HG03342 (cell line): ENCODE measurements at regions not wholly inside any gene's neighbourhood (a gene's known extent, or its start where the extent isn't known, plus 50 kb on each side); places are given as distances from the start of the nearest gene placed in this dataset.

ENCODE experiments used
- ATAC-seq: cut with Tn5 transposase; IDR thresholded peaks from one replicate; pipeline ENCODE4 v1.9.1; 2021; ENCODE audit warnings: mild to moderate bottlenecking, moderate library complexity; ENCODE audit not compliant: unreplicated experiment

DNA sequence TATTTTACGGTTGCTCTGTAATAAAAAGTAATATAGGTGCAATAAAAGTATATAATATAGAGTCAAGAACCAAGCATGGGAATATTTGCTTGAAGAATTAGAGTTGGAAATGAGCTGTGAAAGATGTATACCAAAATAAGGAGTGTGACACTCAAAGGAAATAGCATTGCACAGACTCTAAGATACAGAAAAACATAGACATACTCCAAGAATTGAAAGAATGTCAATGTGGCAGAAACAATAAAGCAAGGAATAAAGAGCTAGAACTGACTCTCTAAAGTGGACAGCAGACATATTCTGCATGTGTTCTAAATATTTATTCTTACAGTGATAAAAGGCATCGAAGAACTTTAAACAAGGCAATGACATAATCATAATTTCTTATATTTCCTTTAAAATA lies 561.1 kb upstream of the SETBP1 start:
- no peak for ATAC-seq

- ATAC-seq: no peak
Measured at GRCh38 chr18:44123743-44124142, 556.9 kb upstream of the SETBP1 start.

DNA sequence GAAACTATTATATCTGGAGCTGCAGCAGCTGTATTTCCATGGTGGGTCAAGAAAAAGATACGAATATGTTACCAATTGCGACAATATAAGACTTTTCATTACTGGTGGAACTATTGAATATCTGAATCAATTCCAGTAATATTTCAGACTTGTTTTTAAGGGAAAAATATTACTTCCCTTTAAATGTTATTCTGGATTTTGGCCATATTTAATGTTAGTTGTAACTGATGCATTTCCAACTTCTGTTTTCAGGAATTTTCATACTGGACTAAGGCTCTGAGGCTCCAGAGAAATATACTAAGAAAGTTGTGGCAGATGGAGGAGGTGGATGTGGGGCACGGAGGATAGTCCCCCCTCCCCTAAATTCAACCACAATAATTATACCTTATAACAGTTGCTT lies 555.2 kb upstream of the SETBP1 start:
- no peak for ATAC-seq

DNA sequence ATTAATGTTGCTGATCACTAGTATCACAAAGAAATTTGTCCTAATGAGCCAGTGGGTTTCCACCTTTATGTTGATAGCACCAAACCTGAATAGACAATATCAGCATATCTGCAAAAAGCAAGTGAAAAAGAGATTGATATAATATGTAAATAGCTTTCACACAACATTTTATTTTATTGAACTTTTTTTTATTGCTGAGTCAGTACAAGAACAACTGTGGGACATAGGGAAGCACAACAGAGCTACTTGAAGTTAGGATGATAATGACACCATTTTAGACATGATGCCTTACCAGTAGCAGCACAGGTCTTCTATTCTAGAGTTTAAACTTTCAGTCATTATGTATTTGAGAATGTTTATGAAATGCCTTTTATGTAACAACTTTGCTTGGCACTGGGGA lies 554.1 kb upstream of the SETBP1 start:
- no peak for ATAC-seq

DNA sequence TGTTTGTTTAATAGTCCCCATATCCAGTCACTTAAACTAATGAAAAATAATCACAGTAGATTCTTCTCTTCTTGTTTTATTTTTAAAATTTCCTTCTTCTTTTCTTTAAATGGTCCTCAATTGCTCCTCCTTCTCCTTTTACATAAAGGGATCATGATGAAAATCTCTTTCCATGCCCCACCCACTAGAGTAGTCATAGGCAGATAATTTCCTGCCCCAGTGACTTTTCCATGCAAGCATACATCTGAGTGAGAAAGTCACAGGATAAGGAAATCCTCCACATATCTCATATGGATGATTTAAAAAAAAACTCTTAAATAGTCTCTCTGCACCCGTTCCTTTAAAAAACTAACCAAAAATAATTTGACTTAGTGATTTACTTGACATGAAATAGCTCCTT lies 552.3 kb upstream of the SETBP1 start:
- no peak for ATAC-seq

DNA sequence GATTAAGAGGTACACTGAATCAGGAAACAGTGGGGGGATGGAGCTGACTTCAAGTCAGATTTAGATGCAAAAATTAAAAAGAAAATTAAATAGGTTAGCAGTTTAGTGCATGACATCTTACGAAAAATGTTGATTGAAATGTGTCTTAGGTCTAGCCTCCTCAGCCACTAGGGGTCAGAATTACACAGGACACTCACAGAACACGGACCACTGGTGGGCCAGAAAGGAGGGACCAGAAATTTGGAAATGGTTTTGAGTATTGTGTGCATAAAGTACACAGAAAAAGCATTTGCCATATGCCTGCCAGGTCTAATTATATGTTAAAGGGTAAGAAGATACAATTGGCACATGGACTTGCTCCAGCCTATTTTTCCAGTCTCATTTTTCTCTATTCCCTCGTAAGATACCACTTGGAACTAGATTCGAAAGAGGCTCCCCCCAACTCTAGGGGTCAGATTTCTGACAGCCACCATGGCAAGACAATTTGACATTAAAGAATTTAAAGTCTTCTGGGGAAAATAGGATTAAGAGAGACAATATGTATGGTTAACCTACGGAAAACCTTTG lies 550.2 kb upstream of the SETBP1 start:
- ATAC-seq: no peak

- ATAC-seq: no peak
Measured at GRCh38 chr18:44133483-44133882, 547.2 kb upstream of the SETBP1 start.

- no peak for ATAC-seq
Measured at GRCh38 chr18:44134447-44134846, 546.2 kb upstream of the SETBP1 start.

DNA sequence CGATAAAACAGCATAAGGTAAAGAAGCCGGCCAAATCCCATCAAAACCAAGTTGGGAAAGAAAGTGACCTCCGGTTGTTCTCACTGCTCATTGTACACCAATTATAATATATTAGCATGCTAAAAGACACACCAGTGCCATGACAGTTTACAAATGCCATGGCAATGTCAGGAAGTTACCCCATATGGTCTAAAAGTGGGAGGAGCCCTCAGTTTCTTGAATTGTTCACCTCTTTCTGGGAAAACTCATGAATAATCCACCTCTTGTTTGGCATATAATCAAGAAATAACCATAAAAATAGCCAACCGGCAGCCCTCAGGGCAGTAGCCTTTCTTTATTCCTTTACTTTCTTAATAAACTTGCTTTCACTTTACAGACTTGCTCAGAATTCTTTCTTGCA lies 544.9 kb upstream of the SETBP1 start:
- no peak for ATAC-seq

- no peak for ATAC-seq
Measured at GRCh38 chr18:44136326-44136725, 544.4 kb upstream of the SETBP1 start.

GRCh38 chr18:44143072-44143471 lies 537.6 kb upstream of the SETBP1 start:
- no peak for ATAC-seq

DNA sequence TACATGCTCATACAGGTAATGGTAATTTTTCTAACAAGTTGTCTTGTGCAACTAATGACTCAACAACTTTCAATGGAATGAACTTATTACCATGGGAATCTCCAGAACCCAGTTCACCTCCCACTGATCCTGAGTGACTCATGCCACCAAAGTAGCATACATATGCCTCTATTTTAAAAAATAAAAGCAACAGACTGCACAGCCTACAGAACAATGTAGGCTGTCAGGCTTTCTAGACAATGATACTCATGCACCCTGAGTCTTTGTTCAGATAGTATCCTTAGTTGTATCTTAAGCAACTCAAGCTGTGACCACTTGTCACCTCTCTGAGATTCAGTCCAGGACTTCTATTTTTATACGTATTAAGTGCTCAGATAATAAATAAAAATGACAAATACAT lies 531.0 kb upstream of the SETBP1 start:
- ATAC-seq: no peak

- ATAC-seq: no peak
Measured at GRCh38 chr18:44153981-44154380, 526.7 kb upstream of the SETBP1 start.

DNA sequence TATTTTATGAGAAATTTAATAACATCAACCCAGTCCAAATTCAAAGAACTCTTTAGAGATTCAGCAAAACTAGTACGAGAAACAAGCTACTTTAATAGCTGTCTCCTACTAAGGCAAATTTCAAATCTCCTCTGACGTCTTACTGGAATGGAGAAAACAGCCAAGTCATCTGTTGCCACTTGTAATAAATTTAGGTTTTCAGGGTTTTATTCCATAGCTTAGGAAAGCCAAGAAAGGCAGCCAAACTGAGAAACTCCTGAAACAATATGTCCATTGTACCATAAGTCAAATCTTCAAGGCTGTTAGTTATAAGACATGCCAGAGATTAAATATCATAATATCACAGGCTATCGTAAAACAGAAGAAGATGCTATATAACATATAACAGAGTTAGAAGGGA lies 524.6 kb upstream of the SETBP1 start:
- no peak for ATAC-seq

DNA sequence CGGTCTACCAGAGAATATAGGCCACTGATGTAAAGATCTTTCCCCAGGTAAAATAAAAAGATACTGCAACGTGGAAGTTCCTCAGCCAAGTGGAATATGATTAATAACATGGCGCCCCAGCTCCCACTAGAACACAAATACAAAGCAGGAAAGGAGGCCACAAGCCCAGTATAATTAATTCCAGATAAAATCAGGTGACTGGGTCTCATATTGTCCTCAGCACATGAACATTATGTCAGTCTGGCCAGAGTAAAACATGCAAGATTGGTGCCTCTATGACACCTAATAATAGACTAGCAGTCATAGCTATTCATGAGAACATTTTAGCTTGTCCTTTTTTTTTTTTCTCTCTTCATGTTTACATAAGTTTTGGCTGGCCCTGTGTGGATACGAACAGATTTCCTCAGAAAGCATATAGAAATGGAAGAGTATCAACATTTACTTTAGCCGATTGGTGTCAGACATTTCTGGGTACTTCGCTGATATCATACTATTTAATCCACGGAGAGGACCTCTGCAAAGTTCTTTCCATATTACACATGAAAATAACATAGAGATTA lies 523.8 kb upstream of the SETBP1 start:
- no peak for ATAC-seq

GRCh38 chr18:44170208-44170880 lies 510.3 kb upstream of the SETBP1 start:
- no peak for ATAC-seq

- no peak for ATAC-seq
Measured at GRCh38 chr18:44171301-44171700, 509.4 kb upstream of the SETBP1 start.

DNA sequence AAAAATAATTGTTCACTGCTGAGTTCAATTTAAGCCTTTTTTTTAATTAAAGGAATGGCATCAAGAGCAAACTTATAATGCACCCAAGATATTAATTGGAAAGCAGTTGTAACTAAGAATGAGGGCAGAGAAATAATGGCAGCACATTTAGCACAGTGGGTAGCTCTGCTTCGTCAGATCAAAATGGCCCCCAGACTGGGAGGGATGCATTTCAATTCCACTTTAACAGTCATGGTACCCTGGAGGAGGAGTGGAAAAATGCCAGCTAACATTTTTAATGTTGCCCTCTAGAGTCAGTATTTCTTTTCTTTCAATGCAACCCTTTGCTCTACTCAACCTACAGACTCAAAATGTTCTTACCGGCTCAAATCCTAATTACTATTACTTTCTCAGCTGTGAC lies 504.8 kb upstream of the SETBP1 start:
- ATAC-seq: no peak

DNA sequence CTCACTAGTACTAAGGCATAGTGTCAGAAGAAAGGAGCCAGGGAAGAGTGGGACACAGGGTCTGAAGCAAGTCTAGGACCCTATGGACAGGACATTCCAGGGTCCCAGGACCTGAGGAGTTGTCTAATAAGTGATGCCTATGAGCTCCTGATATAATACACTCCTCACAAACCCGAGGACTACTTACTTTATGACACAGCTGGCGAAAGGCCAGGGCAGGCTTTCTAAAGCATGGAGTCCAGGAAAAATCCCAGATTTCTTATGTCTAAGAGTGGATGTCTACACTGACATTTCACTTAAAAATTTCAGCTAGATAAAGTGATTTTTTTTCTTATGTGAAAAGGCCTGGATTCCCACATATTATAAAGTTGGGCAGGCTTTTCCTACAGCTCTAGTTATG lies 502.2 kb upstream of the SETBP1 start:
- ATAC-seq: no peak

DNA sequence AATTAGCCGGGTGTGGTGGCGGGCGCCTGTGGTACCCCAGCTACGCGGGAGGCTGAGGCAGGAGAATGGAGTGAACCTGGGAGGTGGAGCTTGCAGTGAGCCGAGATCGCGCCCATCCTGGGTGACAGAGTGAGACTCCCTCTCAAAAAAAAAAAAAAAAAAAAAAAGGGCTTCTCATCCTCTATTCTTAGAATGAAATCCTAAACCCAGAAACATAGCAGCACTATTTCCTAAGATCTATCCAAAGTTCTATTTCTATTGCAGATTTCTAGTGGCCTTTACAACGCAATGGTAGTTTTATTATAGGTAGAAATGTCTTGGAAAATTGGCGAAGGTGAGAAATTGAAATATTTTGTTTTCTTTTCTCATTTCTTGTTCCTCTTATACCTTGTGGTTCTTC lies 501.0 kb upstream of the SETBP1 start:
- ATAC-seq: no peak

GRCh38 chr18:44180683-44181082 lies 500.0 kb upstream of the SETBP1 start:
- ATAC-seq: no peak

DNA sequence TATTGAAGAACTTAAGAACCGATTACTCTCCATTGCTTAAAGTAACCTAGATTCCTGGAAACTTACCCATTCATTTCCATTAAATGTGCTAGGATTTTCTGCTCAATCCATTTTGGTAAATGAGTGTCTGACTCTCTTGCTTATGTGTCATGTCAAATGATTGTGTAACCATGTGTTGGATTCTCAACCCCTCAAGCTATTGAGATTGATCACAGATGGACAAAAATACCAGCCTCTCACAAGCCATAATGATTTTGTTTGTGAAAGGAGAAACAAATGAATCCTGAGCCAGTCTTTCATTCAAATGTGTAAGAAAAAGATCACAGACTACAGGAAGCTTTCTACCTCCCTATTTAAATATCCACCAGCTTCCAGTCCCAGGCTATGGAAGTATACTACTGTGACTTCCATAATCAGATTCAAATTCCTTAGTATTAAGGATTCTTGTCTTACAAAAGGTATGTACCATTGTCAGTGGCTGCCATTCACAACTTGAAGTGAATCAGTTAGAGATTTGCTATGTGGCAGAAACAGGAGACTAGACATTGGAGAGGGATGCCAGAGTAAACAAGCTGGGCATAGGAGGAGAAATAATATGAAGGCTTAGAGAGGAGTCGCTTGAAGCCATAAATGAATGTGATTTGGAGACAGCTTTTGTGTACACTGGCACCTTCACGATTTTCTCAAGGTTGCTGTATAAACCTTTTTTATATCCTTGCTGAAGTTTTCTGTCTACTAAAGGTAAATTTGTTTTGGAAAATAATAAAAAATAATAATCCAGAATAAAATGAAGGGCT lies 498.5 kb upstream of the SETBP1 start:
- no peak for ATAC-seq
